ENCODE measurements at regions not wholly inside any gene's neighbourhood (a gene's known extent, or its start where the extent isn't known, plus 50 kb on each side); places are given as distances from the start of the nearest gene placed in this dataset.

GRCh38 chr2:194253528-194254259 lies 1403.3 kb upstream of the SLC39A10 start:
- Histone ChIP-seq H3K27ac (ENCODE audit: extremely low read length, insufficient read depth, low read length) (no peak overlapping the region), H3K4me1 (ENCODE audit: insufficient read depth, low read length) (no peaks in the 10 kb centered on the region), H3K27me3 (ENCODE audit: control insufficient read depth in 1 of 2, insufficient read depth in 2 of 2, low read length in 2 of 2) (no peaks in the 10 kb centered on the region), H3K4me2 (ENCODE audit: low read depth, low read length) (no peak overlapping the region), H3K4me3 (replicated peaks in 1 of 3; ENCODE audit: insufficient read depth in 1 of 3, low read depth in 2 of 3, low read length in 3 of 3) (no peak overlapping the region), H2AFZ (ENCODE audit: low read length) (no peak overlapping the region), H4K20me1 (ENCODE audit: insufficient read depth, low read length) (no peaks in the 10 kb centered on the region), H3K36me3 (replicated peaks in 1 of 2; ENCODE audit: control insufficient read depth in 1 of 2, insufficient read depth in 2 of 2, low read length in 2 of 2) (no peaks in the 10 kb centered on the region), H3K9ac (ENCODE audit: insufficient read depth, low read depth, low read length) (no peak overlapping the region), H3K9me3 (ENCODE audit: low read length) (no peaks in the 10 kb centered on the region), H3K79me2 (ENCODE audit: insufficient read depth, low read length) (no peaks in the 10 kb centered on the region)
- ChIA-PET CTCF (ENCODE audit: low intra/inter-chr PET ratio, low total read pairs) (no interaction called here), POLR2A (no interaction called here)
- FAIRE-seq (no peak), DNase-seq (ENCODE audit: low spot score) (no peak), ATAC-seq (no peak)
- 16% methylated on average over 7 of the region's 7 CpGs for WGBS (ENCODE audit: low lambda C conversion rate)
- BruUV-seq (replicated peaks), result no TSS peak
- in situ Hi-C loops (cut with HindIII; ENCODE audit: extremely low pct_ligation_motif_present, low pct_unique_long_range_greater_than_20kb) (no loop called here), intact Hi-C loops (cut with micrococcal nuclease; ENCODE audit: unreplicated experiment) (no loop called here)
- no peak for TF ChIP-seq SMAD9 (CRISPR knock-in tag; IDR thresholded peaks at IDR 0.05)
- TF ChIP-seq HMG20B (CRISPR knock-in tag; conservative IDR thresholded peaks at IDR 0.05), result no peak
- TF ChIP-seq, protein P1, sequence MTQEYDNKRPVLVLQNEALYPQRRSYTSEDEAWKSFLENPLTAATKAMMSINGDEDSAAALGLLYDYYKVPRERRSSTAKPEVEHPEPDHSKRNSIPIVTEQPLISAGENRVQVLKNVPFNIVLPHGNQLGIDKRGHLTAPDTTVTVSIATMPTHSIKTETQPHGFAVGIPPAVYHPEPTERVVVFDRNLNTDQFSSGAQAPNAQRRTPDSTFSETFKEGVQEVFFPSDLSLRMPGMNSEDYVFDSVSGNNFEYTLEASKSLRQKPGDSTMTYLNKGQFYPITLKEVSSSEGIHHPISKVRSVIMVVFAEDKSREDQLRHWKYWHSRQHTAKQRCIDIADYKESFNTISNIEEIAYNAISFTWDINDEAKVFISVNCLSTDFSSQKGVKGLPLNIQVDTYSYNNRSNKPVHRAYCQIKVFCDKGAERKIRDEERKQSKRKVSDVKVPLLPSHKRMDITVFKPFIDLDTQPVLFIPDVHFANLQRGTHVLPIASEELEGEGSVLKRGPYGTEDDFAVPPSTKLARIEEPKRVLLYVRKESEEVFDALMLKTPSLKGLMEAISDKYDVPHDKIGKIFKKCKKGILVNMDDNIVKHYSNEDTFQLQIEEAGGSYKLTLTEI (CRISPR knock-in tag; conservative IDR thresholded peaks at IDR 0.05), result no peak
- TF ChIP-seq, protein P2, sequence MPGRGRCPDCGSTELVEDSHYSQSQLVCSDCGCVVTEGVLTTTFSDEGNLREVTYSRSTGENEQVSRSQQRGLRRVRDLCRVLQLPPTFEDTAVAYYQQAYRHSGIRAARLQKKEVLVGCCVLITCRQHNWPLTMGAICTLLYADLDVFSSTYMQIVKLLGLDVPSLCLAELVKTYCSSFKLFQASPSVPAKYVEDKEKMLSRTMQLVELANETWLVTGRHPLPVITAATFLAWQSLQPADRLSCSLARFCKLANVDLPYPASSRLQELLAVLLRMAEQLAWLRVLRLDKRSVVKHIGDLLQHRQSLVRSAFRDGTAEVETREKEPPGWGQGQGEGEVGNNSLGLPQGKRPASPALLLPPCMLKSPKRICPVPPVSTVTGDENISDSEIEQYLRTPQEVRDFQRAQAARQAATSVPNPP (CRISPR knock-in tag; IDR thresholded peaks at IDR 0.05), result no peak
- TF ChIP-seq KMT2A (CRISPR knock-in tag; IDR thresholded peaks at IDR 0.05), result no peak
- no peak for TF ChIP-seq STAT5B (CRISPR knock-in tag; IDR thresholded peaks at IDR 0.05)
- TF ChIP-seq ONECUT2 (CRISPR knock-in tag; IDR thresholded peaks at IDR 0.05), result no peak
- no peak for TF ChIP-seq ZNF12 (CRISPR knock-in tag; IDR thresholded peaks at IDR 0.05)
- TF ChIP-seq ZNF674 (CRISPR knock-in tag; IDR thresholded peaks at IDR 0.05; ENCODE audit: low read depth), result no peak
- TF ChIP-seq ZNF672 (CRISPR knock-in tag; IDR thresholded peaks at IDR 0.05), result no peak
- no peak for TF ChIP-seq IRF9 (CRISPR knock-in tag; IDR thresholded peaks at IDR 0.05; ENCODE audit: borderline replicate concordance)
- no peak for TF ChIP-seq AHDC1 (CRISPR knock-in tag; IDR thresholded peaks at IDR 0.05; ENCODE audit: borderline replicate concordance)
- TF ChIP-seq CBFB (CRISPR knock-in tag; IDR thresholded peaks at IDR 0.05), result no peak
- TF ChIP-seq DRAP1 (CRISPR knock-in tag; IDR thresholded peaks at IDR 0.05), result no peak
- no peak for TF ChIP-seq NCOA5 (CRISPR knock-in tag; IDR thresholded peaks at IDR 0.05)
- no peak for TF ChIP-seq SSRP1 (CRISPR knock-in tag; IDR thresholded peaks at IDR 0.05)
